ENCODE measurements at regions not wholly inside any gene's neighbourhood (a gene's known extent, or its start where the extent isn't known, plus 50 kb on each side); places are given as distances from the start of the nearest gene placed in this dataset.

- TF ChIP-seq CTCF (IDR thresholded peaks at IDR 0.05; ENCODE audit: low read depth, low read length) (no peak), POLR2A (IDR thresholded peaks at IDR 0.05; ENCODE audit: extremely low read depth, insufficient read length) (no peak)
- TF ChIP-seq, protein P1, sequence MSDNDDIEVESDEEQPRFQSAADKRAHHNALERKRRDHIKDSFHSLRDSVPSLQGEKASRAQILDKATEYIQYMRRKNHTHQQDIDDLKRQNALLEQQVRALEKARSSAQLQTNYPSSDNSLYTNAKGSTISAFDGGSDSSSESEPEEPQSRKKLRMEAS (IDR thresholded peaks at IDR 0.05; ENCODE audit: low read depth, low read length): no peak
Measured at GRCh38 chr12:65594409-65594808, 229.9 kb upstream of the HMGA2 start.
